Loucy (cell line): ENCODE measurements at regions not wholly inside any gene's neighbourhood (a gene's known extent, or its start where the extent isn't known, plus 50 kb on each side); places are given as distances from the start of the nearest gene placed in this dataset.

Experiments
- EZH2phosphoT487 ChIP-seq: fragments of 200-600 bp; IDR thresholded peaks from 2 replicates; pipeline ENCODE4 v1.6.1; 2018; ENCODE audit warnings: antibody characterized with exemption, mild to moderate bottlenecking, moderate library complexity, borderline replicate concordance
- TF ChIP-seq, protein P1 (sequence below): fragments of 200-600 bp; sonication (generic); conservative IDR thresholded peaks from 2 replicates; pipeline ENCODE4 v1.5.1; 2014; ENCODE audit warnings: mild to moderate bottlenecking, antibody characterized with exemption, low read length

DNA sequence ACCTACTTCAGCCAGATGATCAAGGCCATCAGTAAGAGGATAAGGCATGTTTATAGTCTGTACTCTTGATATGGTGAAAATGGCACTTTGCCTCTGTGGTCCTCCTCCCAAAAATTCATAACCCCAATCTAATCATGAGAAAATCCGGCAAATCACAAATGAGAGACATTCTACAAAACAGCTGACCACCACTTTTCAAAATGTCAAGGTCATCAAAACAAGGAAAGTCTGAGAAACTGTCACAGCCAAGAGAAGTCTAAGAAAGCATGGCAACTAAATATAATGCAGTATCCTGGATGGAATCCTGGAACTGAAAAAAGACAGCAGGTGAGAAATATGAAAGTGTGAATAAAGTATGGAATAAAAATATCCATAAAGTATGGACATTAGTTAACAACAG, 226.6 kb upstream of the INTU start:
- TF ChIP-seq, protein P1, sequence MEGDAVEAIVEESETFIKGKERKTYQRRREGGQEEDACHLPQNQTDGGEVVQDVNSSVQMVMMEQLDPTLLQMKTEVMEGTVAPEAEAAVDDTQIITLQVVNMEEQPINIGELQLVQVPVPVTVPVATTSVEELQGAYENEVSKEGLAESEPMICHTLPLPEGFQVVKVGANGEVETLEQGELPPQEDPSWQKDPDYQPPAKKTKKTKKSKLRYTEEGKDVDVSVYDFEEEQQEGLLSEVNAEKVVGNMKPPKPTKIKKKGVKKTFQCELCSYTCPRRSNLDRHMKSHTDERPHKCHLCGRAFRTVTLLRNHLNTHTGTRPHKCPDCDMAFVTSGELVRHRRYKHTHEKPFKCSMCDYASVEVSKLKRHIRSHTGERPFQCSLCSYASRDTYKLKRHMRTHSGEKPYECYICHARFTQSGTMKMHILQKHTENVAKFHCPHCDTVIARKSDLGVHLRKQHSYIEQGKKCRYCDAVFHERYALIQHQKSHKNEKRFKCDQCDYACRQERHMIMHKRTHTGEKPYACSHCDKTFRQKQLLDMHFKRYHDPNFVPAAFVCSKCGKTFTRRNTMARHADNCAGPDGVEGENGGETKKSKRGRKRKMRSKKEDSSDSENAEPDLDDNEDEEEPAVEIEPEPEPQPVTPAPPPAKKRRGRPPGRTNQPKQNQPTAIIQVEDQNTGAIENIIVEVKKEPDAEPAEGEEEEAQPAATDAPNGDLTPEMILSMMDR, result no peak
- TF ChIP-seq EZH2phosphoT487, result no peak
